ENCODE measurements at regions not wholly inside any gene's neighbourhood (a gene's known extent, or its start where the extent isn't known, plus 50 kb on each side); places are given as distances from the start of the nearest gene placed in this dataset.
"Not testable (repeated sequence)": the region's sequence is repeated elsewhere in the genome, so short reads cannot be mapped to it uniquely, and the experiment has no call there.

- DNase-seq: no peak
Measured at GRCh38 chr17:55909776-55910175, 158.9 kb downstream of the PCTP start.

GRCh38 chr17:55911186-55911585 lies 160.3 kb downstream of the PCTP start:
- no peak for DNase-seq

GRCh38 chr17:55925440-55925839 lies 174.6 kb downstream of the PCTP start:
- DNase-seq: no peak

- DNase-seq: no peak
Measured at GRCh38 chr17:55926276-55926990, 175.6 kb downstream of the PCTP start.

GRCh38 chr17:55930291-55930809 lies 179.5 kb downstream of the PCTP start:
- DNase-seq: no peak

- no peak for DNase-seq
Measured at GRCh38 chr17:55931446-55931845, 180.6 kb downstream of the PCTP start.

GRCh38 chr17:55932973-55933372 lies 182.1 kb downstream of the PCTP start:
- no peak for DNase-seq

- not testable (repeated sequence) for DNase-seq
Measured at GRCh38 chr17:55939181-55939810, 188.4 kb downstream of the PCTP start.

- DNase-seq: no peak
Measured at GRCh38 chr17:55959756-55960155, 193.5 kb upstream of the ANKFN1 start.

- no peak for DNase-seq
Measured at GRCh38 chr17:55961386-55961785, 191.9 kb upstream of the ANKFN1 start.

- DNase-seq: no peak
Measured at GRCh38 chr17:55962951-55963401, 190.3 kb upstream of the ANKFN1 start.

- no peak for DNase-seq
Measured at GRCh38 chr17:55964191-55964590, 189.1 kb upstream of the ANKFN1 start.

GRCh38 chr17:55965051-55965450 lies 188.2 kb upstream of the ANKFN1 start:
- no peak for DNase-seq

GRCh38 chr17:55969562-55970324 lies 183.5 kb upstream of the ANKFN1 start:
- no peak for DNase-seq

- no peak for DNase-seq
Measured at GRCh38 chr17:55978578-55978977, 174.7 kb upstream of the ANKFN1 start.

- DNase-seq: no peak
Measured at GRCh38 chr17:55983096-55983495, 170.2 kb upstream of the ANKFN1 start.

- no peak for DNase-seq
Measured at GRCh38 chr17:55986817-55987216, 166.5 kb upstream of the ANKFN1 start.

- no peak for DNase-seq
Measured at GRCh38 chr17:55988861-55989260, 164.4 kb upstream of the ANKFN1 start.

GRCh38 chr17:55990332-55991006 lies 162.8 kb upstream of the ANKFN1 start:
- no peak for DNase-seq

- no peak for DNase-seq
Measured at GRCh38 chr17:55996826-55997225, 156.4 kb upstream of the ANKFN1 start.

GRCh38 chr17:56000411-56000810 lies 152.9 kb upstream of the ANKFN1 start:
- no peak for DNase-seq

GRCh38 chr17:56002656-56003055 lies 150.6 kb upstream of the ANKFN1 start:
- not testable (repeated sequence) for DNase-seq

All from SHP77 (cell line).